ENCODE measurements at regions not wholly inside any gene's neighbourhood (a gene's known extent, or its start where the extent isn't known, plus 50 kb on each side); places are given as distances from the start of the nearest gene placed in this dataset.

DNA sequence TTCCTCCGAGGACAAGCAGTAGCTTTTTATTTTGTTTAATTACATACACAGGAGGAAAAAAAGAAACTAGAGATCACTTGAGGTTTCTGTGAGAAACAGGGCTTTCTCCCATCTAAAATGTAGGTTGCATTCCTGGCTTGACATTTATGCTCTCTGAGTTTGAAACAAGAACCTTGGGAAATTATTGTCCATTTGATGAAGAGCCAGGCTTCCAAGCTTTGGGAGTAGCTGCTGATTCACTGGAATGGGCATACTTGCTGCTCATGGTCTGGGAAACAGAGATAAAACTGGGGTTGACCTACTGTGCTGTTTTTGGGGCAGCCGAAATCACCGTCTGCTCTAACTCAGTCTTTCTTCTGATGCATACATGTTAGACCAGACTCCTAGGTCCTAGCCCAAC, 165.4 kb downstream of the MIS18A start:
- in situ Hi-C loops (cut with HindIII; ENCODE audit: low sequenced_read_pairs) = no loop called here
- DNase-seq (ENCODE audit: low read depth) = no peak
- TF ChIP-seq, protein P1, sequence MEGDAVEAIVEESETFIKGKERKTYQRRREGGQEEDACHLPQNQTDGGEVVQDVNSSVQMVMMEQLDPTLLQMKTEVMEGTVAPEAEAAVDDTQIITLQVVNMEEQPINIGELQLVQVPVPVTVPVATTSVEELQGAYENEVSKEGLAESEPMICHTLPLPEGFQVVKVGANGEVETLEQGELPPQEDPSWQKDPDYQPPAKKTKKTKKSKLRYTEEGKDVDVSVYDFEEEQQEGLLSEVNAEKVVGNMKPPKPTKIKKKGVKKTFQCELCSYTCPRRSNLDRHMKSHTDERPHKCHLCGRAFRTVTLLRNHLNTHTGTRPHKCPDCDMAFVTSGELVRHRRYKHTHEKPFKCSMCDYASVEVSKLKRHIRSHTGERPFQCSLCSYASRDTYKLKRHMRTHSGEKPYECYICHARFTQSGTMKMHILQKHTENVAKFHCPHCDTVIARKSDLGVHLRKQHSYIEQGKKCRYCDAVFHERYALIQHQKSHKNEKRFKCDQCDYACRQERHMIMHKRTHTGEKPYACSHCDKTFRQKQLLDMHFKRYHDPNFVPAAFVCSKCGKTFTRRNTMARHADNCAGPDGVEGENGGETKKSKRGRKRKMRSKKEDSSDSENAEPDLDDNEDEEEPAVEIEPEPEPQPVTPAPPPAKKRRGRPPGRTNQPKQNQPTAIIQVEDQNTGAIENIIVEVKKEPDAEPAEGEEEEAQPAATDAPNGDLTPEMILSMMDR (IDR thresholded peaks at IDR 0.05; ENCODE audit: low read depth, low read length, missing control alignments) = no peak
- no peak overlapping the region for H3K4me3 ChIP-seq (ENCODE audit: low read depth, low read length)

DNA sequence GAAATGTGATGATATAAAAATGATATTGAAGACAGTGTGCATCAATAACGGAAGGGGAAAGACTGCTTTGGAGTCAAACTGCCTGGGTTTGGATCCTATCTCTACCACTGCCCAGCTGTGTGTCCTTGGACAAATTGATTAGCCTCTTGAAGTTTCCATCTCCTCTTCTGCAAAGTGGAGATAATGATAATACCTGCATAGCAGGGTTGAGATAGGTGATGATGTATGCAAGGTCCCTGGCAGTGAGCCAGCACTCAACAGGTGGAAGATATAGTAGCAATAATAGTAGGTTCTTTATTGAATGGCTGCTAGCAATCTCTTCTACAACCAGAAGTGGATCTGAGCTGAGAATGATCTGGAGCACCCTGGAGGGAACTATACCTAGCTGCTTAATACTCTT, 166.7 kb downstream of the MIS18A start:
- no peak overlapping the region for H3K4me3 ChIP-seq (ENCODE audit: low read depth, low read length)
- TF ChIP-seq, protein P1 (IDR thresholded peaks at IDR 0.05; ENCODE audit: low read depth, low read length, missing control alignments) = no peak
- in situ Hi-C loops (cut with HindIII; ENCODE audit: low sequenced_read_pairs) = no loop called here
- no peak for DNase-seq (ENCODE audit: low read depth)

DNA sequence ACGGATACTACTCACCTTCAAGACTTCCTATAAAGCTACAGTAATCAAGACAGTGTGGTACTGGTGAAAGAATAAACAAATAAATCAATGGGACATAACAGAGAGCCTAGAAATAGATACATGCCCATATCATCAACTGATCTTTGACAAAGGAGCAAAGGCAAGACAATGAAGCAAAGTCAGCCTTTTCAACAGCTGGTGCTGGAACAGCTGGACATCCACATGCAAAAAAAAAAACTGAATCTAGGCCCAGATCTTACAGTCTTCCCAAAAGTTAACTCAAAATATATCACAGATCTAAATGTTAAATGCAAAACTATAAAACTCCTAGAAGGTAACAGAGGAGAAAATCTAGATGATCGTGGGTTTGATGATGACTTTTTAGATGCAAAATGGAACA, 170.3 kb downstream of the MIS18A start:
- in situ Hi-C loops (cut with HindIII; ENCODE audit: low sequenced_read_pairs) = no loop called here
- TF ChIP-seq, protein P1 (IDR thresholded peaks at IDR 0.05; ENCODE audit: low read depth, low read length, missing control alignments) = no peak
- DNase-seq (ENCODE audit: low read depth) = no peak
- H3K4me3 ChIP-seq (ENCODE audit: low read depth, low read length) = no peak overlapping the region

GRCh38 chr21:32103361-32103760, 175.5 kb downstream of the MIS18A start:
- DNase-seq (ENCODE audit: low read depth) = no peak
- H3K4me3 ChIP-seq (ENCODE audit: low read depth, low read length) = no peak overlapping the region
- TF ChIP-seq, protein P1 (IDR thresholded peaks at IDR 0.05; ENCODE audit: low read depth, low read length, missing control alignments) = no peak
- in situ Hi-C loops (cut with HindIII; ENCODE audit: low sequenced_read_pairs) = no loop called here

GRCh38 chr21:32102426-32102825, 176.4 kb downstream of the MIS18A start:
- in situ Hi-C loops (cut with HindIII; ENCODE audit: low sequenced_read_pairs) = no loop called here
- DNase-seq (ENCODE audit: low read depth) = no peak
- TF ChIP-seq, protein P1 (IDR thresholded peaks at IDR 0.05; ENCODE audit: low read depth, low read length, missing control alignments) = no peak
- no peak overlapping the region for H3K4me3 ChIP-seq (ENCODE audit: low read depth, low read length)

DNA sequence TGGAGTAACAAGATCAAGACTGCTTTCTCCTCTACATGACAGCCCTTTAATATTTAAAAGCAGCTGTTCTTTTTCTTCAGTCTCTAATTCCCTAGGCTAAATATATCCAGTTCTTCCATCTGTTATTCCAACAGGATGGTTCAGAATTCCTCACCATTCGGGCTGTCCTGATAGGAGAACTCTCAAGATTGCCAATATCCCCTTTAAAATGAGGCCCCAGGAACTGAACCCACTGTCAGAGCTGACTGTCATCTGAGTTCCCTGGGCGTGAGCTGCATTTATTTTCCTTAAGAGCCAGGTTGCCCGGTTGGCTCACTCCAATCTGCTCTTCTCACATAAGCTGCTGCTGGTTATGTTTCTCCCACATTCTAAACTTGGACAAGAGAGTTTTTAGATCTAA, 177.6 kb downstream of the MIS18A start:
- no peak overlapping the region for H3K4me3 ChIP-seq (ENCODE audit: low read depth, low read length)
- TF ChIP-seq, protein P1 (IDR thresholded peaks at IDR 0.05; ENCODE audit: low read depth, low read length, missing control alignments) = no peak
- DNase-seq (ENCODE audit: low read depth) = no peak
- in situ Hi-C loops (cut with HindIII; ENCODE audit: low sequenced_read_pairs) = no loop called here

- in situ Hi-C loops (cut with HindIII; ENCODE audit: low sequenced_read_pairs) = no loop called here
- TF ChIP-seq, protein P1 (IDR thresholded peaks at IDR 0.05; ENCODE audit: low read depth, low read length, missing control alignments) = no peak
- H3K4me3 ChIP-seq (ENCODE audit: low read depth, low read length) = no peak overlapping the region
- DNase-seq (ENCODE audit: low read depth) = no peak
Measured at GRCh38 chr21:32100423-32100822, 178.4 kb downstream of the MIS18A start.
